ENCODE measurements at regions not wholly inside any gene's neighbourhood (a gene's known extent, or its start where the extent isn't known, plus 50 kb on each side); places are given as distances from the start of the nearest gene placed in this dataset.
A peak's percentile ranks its signal among the peaks of the same experiment; 100 is the strongest.

GRCh38 chr2:146312899-146313298 lies 1531.9 kb upstream of the ACVR2A start:
- peak; percentile 59 for TF ChIP-seq CTCF (conservative IDR thresholded peaks at IDR 0.05; ENCODE audit: low read depth, low read length)
- TF ChIP-seq EZH2 (IDR thresholded peaks at IDR 0.05; ENCODE audit: borderline replicate concordance, low read depth, low read length, poor library complexity, severe bottlenecking): no peak
